Smooth muscle cell (in vitro differentiated cells): ENCODE measurements at regions not wholly inside any gene's neighbourhood (a gene's known extent, or its start where the extent isn't known, plus 50 kb on each side); places are given as distances from the start of the nearest gene placed in this dataset.

ENCODE experiments used
- DNase-seq: peaks from one replicate; lab custom pipeline; 2025; ENCODE audit not compliant: unreplicated experiment; lab: John Stamatoyannopoulos, UW
- H2AFZ ChIP-seq: fragments of 200-600 bp; sonication (generic); 2 replicates; pipeline ENCODE4 v1.6.0; 2016; ENCODE audit warnings: antibody characterized with exemption, low read depth, mild to moderate bottlenecking
- H3F3A ChIP-seq: fragments of 200-600 bp; sonication (generic); 2 replicates; pipeline ENCODE4 v1.6.0; 2017; ENCODE audit warnings: antibody characterized with exemption, low read depth
- H3K27ac ChIP-seq: fragments of 200-600 bp; sonication (generic); 2 replicates; pipeline ENCODE4 v1.5.1; 2016; ENCODE audit warnings: low read depth, mild to moderate bottlenecking
- H3K27me3 ChIP-seq: fragments of 200-600 bp; sonication (generic); 2 replicates; pipeline ENCODE4 v1.6.1; 2016; ENCODE audit warnings: low read depth, mild to moderate bottlenecking
- H3K36me3 ChIP-seq: fragments of 200-600 bp; sonication (generic); 2 replicates; pipeline ENCODE4 v1.5.1; 2016; ENCODE audit warnings: low read depth
- H3K4me1 ChIP-seq: fragments of 200-600 bp; sonication (generic); 2 replicates; pipeline ENCODE4 v1.5.1; 2016; ENCODE audit warnings: low read depth
- H3K4me2 ChIP-seq: fragments of 200-600 bp; sonication (generic); 2 replicates; pipeline ENCODE4 v1.6.0; 2016; ENCODE audit warnings: mild to moderate bottlenecking
- H3K4me3 ChIP-seq: fragments of 200-600 bp; sonication (generic); 2 replicates; pipeline ENCODE4 v1.5.1; 2016; ENCODE audit warnings: mild to moderate bottlenecking
- H3K79me2 ChIP-seq: fragments of 200-600 bp; sonication (generic); 2 replicates; pipeline ENCODE4 v1.6.0; 2016; ENCODE audit warnings: low read depth, mild to moderate bottlenecking
- H3K9ac ChIP-seq: fragments of 200-600 bp; sonication (generic); 2 replicates; pipeline ENCODE4 v1.6.0; 2016; ENCODE audit warnings: low read depth
- H3K9me3 ChIP-seq: fragments of 200-600 bp; sonication (generic); replicated peaks from 2 replicates; pipeline ENCODE4 v1.5.1; 2016; ENCODE audit warnings: low read depth
- H4K20me1 ChIP-seq: fragments of 200-600 bp; sonication (generic); 2 replicates; pipeline ENCODE4 v1.6.0; 2016; ENCODE audit warnings: low read depth
- CTCF ChIP-seq: fragments of 200-600 bp; sonication (generic); IDR thresholded peaks from 2 replicates; pipeline ENCODE4 v1.5.1; 2017; ENCODE audit warnings: borderline replicate concordance, mild to moderate bottlenecking, antibody characterized with exemption; ENCODE audit not compliant: insufficient read depth, poor library complexity, severe bottlenecking
- WGBS: methylation state at CpG from one replicate; pipeline ENCODE4 v1.1.7; 2016; ENCODE audit warnings: low lambda C conversion rate; 5-methylcytosine and 5-hydroxymethylcytosine counted together

GRCh38 chr1:117734403-117734802, 128.6 kb downstream of the TENT5C start:
- Histone ChIP-seq H3K36me3 (no peaks in the 10 kb centered on the region), H3K9me3 (no peaks in the 10 kb centered on the region), H4K20me1 (no peaks in the 10 kb centered on the region), H3K79me2 (no peaks in the 10 kb centered on the region), H3K9ac (no peak overlapping the region), H3K4me1 (no peaks in the 10 kb centered on the region), H3K4me2 (peak overlapping the region; percentile 73), H3K27ac (no peak overlapping the region), H3K27me3 (no peaks in the 10 kb centered on the region), H3F3A (no peaks in the 10 kb centered on the region), H3K4me3 (no peak overlapping the region), H2AFZ (peak overlapping the region; percentile 97)
- no peak for TF ChIP-seq CTCF
- DNase-seq = no peak
- WGBS = 92% methylated on average over 3 of the region's 3 CpGs

- Histone ChIP-seq H3K4me1 (no peaks in the 10 kb centered on the region), H3K9ac (no peak overlapping the region)
- DNase-seq = no peak
Measured at GRCh38 chr1:117735045-117735992, 129.5 kb downstream of the TENT5C start.

GRCh38 chr1:117739504-117739903, 133.7 kb downstream of the TENT5C start:
- no peak overlapping the region for H3K9ac ChIP-seq
- no peaks in the 10 kb centered on the region for H3K79me2 ChIP-seq
- H3K4me2 ChIP-seq = no peak overlapping the region
- DNase-seq = no peak
- H4K20me1 ChIP-seq = no peaks in the 10 kb centered on the region
- H3K36me3 ChIP-seq = no peaks in the 10 kb centered on the region
- H3F3A ChIP-seq = no peaks in the 10 kb centered on the region
- H3K9me3 ChIP-seq = no peaks in the 10 kb centered on the region
- no peak overlapping the region for H2AFZ ChIP-seq
- H3K4me1 ChIP-seq = no peaks in the 10 kb centered on the region
- TF ChIP-seq CTCF = no peak
- H3K27ac ChIP-seq = no peak overlapping the region
- H3K27me3 ChIP-seq = no peaks in the 10 kb centered on the region
- 100% methylated on average over 1 of the region's 1 CpG for WGBS
- no peak overlapping the region for H3K4me3 ChIP-seq

More at GRCh38 chr1:117735045-117735992, 129.5 kb downstream of the TENT5C start:
- no peak for TF ChIP-seq CTCF
- Histone ChIP-seq H3K4me3 (peak overlapping the region; percentile 38), H4K20me1 (no peaks in the 10 kb centered on the region), H3K79me2 (no peaks in the 10 kb centered on the region), H2AFZ (peak overlapping the region; percentile 97), H3K36me3 (no peaks in the 10 kb centered on the region), H3F3A (no peaks in the 10 kb centered on the region), H3K4me2 (peak overlapping the region; percentile 73), H3K27me3 (no peaks in the 10 kb centered on the region), H3K27ac (no peak overlapping the region), H3K9me3 (no peaks in the 10 kb centered on the region)
- 23% methylated on average over 2 of the region's 2 CpGs for WGBS
